ENCODE measurements at regions not wholly inside any gene's neighbourhood (a gene's known extent, or its start where the extent isn't known, plus 50 kb on each side); places are given as distances from the start of the nearest gene placed in this dataset.
"Not testable (repeated sequence)": the region's sequence is repeated elsewhere in the genome, so short reads cannot be mapped to it uniquely, and the experiment has no call there.

DNA sequence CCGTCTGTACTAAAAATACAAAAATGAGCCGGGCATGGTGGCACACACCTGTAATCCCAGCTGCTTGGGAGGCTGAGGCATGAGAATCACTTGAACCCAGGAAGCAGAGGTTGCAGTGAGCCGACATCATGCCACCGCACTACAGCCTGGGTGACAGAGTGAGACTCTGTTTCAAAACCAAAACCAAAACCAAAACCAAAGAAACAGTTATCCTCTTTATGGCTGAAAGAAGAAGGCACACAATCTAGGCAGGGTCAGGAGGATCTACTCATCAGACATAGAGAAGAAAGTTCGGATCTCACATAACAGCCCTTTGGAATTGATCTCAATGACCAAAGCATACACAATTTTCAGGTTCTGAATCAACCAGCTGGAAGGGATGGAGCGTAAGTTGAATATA is 411.3 kb upstream of the SLC35B3 start:
- TF ChIP-seq CTCF (IDR thresholded peaks at IDR 0.05; ENCODE audit: extremely low read depth in 1 of 2, insufficient read depth in 1 of 2, low read depth in 1 of 2, low read length in 2 of 2); MYC (IDR thresholded peaks at IDR 0.05; ENCODE audit: low read depth, low read length); MAX (IDR thresholded peaks at IDR 0.05; ENCODE audit: insufficient read depth, insufficient read length); JUN (IDR thresholded peaks at IDR 0.05; ENCODE audit: borderline replicate concordance, insufficient read depth, insufficient read length, low read depth); POLR2AphosphoS5 (IDR thresholded peaks at IDR 0.05; ENCODE audit: insufficient read depth, low read depth, low read length): not testable (repeated sequence)
